IMR-90 (cell line): ENCODE measurements at regions not wholly inside any gene's neighbourhood (a gene's known extent, or its start where the extent isn't known, plus 50 kb on each side); places are given as distances from the start of the nearest gene placed in this dataset.

Source experiments
- ATAC-seq: fragments of 200-7000 bp; cut with Tn5 transposase; 2 replicates; pipeline ENCODE4 v1.9.1; 2020; ENCODE audit warnings: low read depth, mild to moderate bottlenecking, moderate library complexity
- BruUV-seq: library from RNA; stranded (reverse); fragments of 400-500 nt; replicated peaks from 2 replicates; lab custom pipeline; 2021; lab: Mats Ljungman, UMichigan
- CTCF ChIA-PET: fragments of 300-600 bp; formaldehyde crosslinking; extraction: SDS; loops from one replicate; lab custom pipeline; 2021; ENCODE audit warnings: antibody characterized with exemption; lab: Yijun Ruan, JAX
- POLR2A ChIA-PET: fragments of 300-600 bp; sonication (Branson Sonifier 250); formaldehyde crosslinking; loops from one replicate; lab custom pipeline; 2022; ENCODE audit warnings: antibody characterized with exemption; ENCODE audit not compliant: unreplicated experiment; lab: Charles Lee
- DNase-seq: peaks from one replicate; pipeline ENCODE4 v3.0.0; 2013
- H2AFZ ChIP-seq: replicated peaks from 2 replicates; pipeline ENCODE3; 2013; ENCODE audit warnings: low read length, mild to moderate bottlenecking; ENCODE audit not compliant: poor library complexity
- H2AK5ac ChIP-seq: 2 replicates; pipeline ENCODE4 v1.6.1; 2013; ENCODE audit warnings: low read depth, low read length, inconsistent platforms
- H2AK9ac ChIP-seq: replicated peaks from 2 replicates; pipeline ENCODE3; 2013; ENCODE audit warnings: mild to moderate bottlenecking, low read depth, low read length, moderate library complexity; ENCODE audit not compliant: poor library complexity
- H2BK120ac ChIP-seq: 2 replicates; pipeline ENCODE4 v1.6.1; 2013; ENCODE audit warnings: low read depth, low read length, inconsistent platforms
- H2BK15ac ChIP-seq: 3 replicates; pipeline ENCODE4 v1.6.1; 2013; ENCODE audit warnings: low read depth, low read length, inconsistent platforms
- H2BK20ac ChIP-seq: 2 replicates; pipeline ENCODE4 v1.6.1; 2013; ENCODE audit warnings: low read depth, mild to moderate bottlenecking, inconsistent platforms, low read length, moderate library complexity
- H2BK5ac ChIP-seq: 2 replicates; pipeline ENCODE4 v1.6.1; 2013; ENCODE audit warnings: mild to moderate bottlenecking, low read depth, low read length, inconsistent platforms; ENCODE audit not compliant: poor library complexity, severe bottlenecking
- H3K14ac ChIP-seq: replicated peaks from 2 replicates; pipeline ENCODE4 v1.6.1; 2013; ENCODE audit warnings: low read depth, low read length, inconsistent platforms
- H3K18ac ChIP-seq: 2 replicates; pipeline ENCODE4 v1.6.1; 2013; ENCODE audit warnings: low read depth, low read length, control low read depth
- H3K23ac ChIP-seq: 2 replicates; pipeline ENCODE4 v1.6.1; 2013; ENCODE audit warnings: low read depth, low read length, inconsistent platforms
- H3K27ac ChIP-seq: 2 replicates; pipeline ENCODE4 v1.5.1; 2013; ENCODE audit warnings: mild to moderate bottlenecking, control low read depth, low read length; ENCODE audit not compliant: insufficient read depth
- H3K27me3 ChIP-seq: 2 replicates; pipeline ENCODE4 v1.6.1; 2013; ENCODE audit warnings: low read length; ENCODE audit not compliant: control insufficient read depth, insufficient read depth
- H3K36me3 ChIP-seq: 2 replicates; pipeline ENCODE4 v1.6.1; 2013; ENCODE audit warnings: low read length, mixed read lengths; ENCODE audit not compliant: control insufficient read depth, insufficient read depth
- H3K4ac ChIP-seq: 2 replicates; pipeline ENCODE4 v1.6.1; 2013; ENCODE audit warnings: low read depth, low read length, inconsistent platforms
- H3K4me1 ChIP-seq: 2 replicates; pipeline ENCODE4 v1.6.1; 2013; ENCODE audit warnings: low read length, mixed read lengths; ENCODE audit not compliant: control insufficient read depth, insufficient read depth
- H3K4me2 ChIP-seq: 2 replicates; pipeline ENCODE4 v1.6.1; 2013; ENCODE audit warnings: low read depth, mild to moderate bottlenecking, control low read depth, low read length, moderate library complexity
- H3K4me3 ChIP-seq: 2 replicates; pipeline ENCODE4 v1.5.1; 2013; ENCODE audit warnings: low read depth, mild to moderate bottlenecking, control low read depth, low read length, moderate library complexity; ENCODE audit not compliant: insufficient read depth
- H3K56ac ChIP-seq: 2 replicates; pipeline ENCODE4 v1.6.1; 2013; ENCODE audit warnings: low read length, inconsistent platforms; ENCODE audit not compliant: insufficient read depth; ENCODE audit errors: extremely low read depth
- H3K79me1 ChIP-seq, 2 experiments: 2 replicates each; pipeline ENCODE4 v1.6.1; 2013; ENCODE audit warnings: low read length in 2 of 2, inconsistent platforms in 1 of 2, low read depth in 1 of 2
- H3K9ac ChIP-seq: 2 replicates; pipeline ENCODE4 v1.6.1; 2013; ENCODE audit warnings: low read depth, low read length, control low read depth
- H3K9me1 ChIP-seq: 2 replicates; pipeline ENCODE4 v1.6.1; 2013; ENCODE audit warnings: low read length, inconsistent platforms; ENCODE audit not compliant: insufficient read depth
- H3K9me3 ChIP-seq: 2 replicates; pipeline ENCODE4 v1.6.1; 2013; ENCODE audit warnings: low read length; ENCODE audit not compliant: control insufficient read depth, insufficient read depth
- H4K20me1 ChIP-seq: 2 replicates; pipeline ENCODE4 v1.6.1; 2013; ENCODE audit warnings: low read length, inconsistent platforms; ENCODE audit not compliant: insufficient read depth
- H4K5ac ChIP-seq: 2 replicates; pipeline ENCODE4 v1.6.1; 2013; ENCODE audit warnings: mild to moderate bottlenecking, low read depth, low read length, control low read depth
- H4K8ac ChIP-seq, 2 experiments: 2 replicates each; pipeline ENCODE4 v1.6.1; 2013; ENCODE audit warnings: low read depth in 2 of 2, low read length in 2 of 2, control low read depth in 1 of 2, inconsistent platforms in 1 of 2
- H4K91ac ChIP-seq: 2 replicates; pipeline ENCODE4 v1.6.1; 2013; ENCODE audit warnings: low read depth, low read length, inconsistent platforms; ENCODE audit not compliant: insufficient read depth
- CEBPB ChIP-seq: IDR thresholded peaks from 2 replicates; pipeline ENCODE4 v1.6.1; 2012; ENCODE audit warnings: low read depth, low read length, improper control_type of control experiment
- RFX5 ChIP-seq: IDR thresholded peaks from 2 replicates; pipeline ENCODE4 v1.8.0; 2012; ENCODE audit warnings: low read depth, mild to moderate bottlenecking, low read length, moderate library complexity
- WGBS, 2 experiments: methylation state at CpG; one replicate each; pipeline versions ENCODE4 v1.1.5 to v1.1.7; 2013; ENCODE audit warnings: missing lambda C conversion rate in 2 of 2; ENCODE audit not compliant: insufficient read length in 1 of 2; ENCODE audit errors: extremely low coverage in 2 of 2; 5-methylcytosine and 5-hydroxymethylcytosine counted together
- dilution Hi-C: fragments of 300-500 bp; cut with HindIII; formaldehyde crosslinking; loops from one replicate; pipeline ENCODE4 v1.14.3; 2018; ENCODE audit warnings: low sequenced_read_pairs; ENCODE audit not compliant: unreplicated experiment
- in situ Hi-C: fragments of 300-500 bp; cut with MboI; formaldehyde crosslinking; loops from 3 replicates; pipeline ENCODE4 v1.14.3; 2019; ENCODE audit warnings: low sequenced_read_pairs, inconsistent platforms, mixed read lengths
- intact Hi-C: fragments of 100-400 bp; cut with micrococcal nuclease; formaldehyde crosslinking; loops from 2 replicates; pipeline ENCODE4 v1.10.0; 2022

DNA sequence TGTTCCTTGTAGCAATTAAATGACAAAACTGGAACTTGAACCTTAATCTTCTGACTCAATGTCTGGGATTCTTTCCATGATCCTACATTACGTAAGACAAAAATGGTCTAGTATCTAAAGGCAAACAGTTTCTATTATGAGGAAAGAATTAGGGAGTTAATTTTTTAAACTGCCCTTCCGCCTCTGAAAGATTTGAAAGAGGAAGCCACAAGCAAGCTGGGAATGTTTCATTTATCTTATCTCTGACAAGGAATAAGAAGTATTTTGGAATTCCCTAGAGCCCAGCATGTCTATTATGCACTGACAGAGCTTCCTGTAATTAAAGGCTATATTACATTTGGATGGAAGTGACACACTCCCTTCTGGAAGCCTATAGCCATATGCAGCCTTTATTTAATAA is 558.8 kb upstream of the CDH2 start:
- ChIA-PET CTCF (no interaction called here), POLR2A (no interaction called here)
- TF ChIP-seq CEBPB (peak; percentile 68), RFX5 (no peak)
- no peak overlapping the region for H2AK9ac ChIP-seq
- no peak overlapping the region for H2AK5ac ChIP-seq
- ATAC-seq, result peak; percentile 87
- no peak overlapping the region for H2BK15ac ChIP-seq
- dilution Hi-C loops (no loop called here), intact Hi-C loops (no loop called here), in situ Hi-C loops (no loop called here)
- H3K9ac ChIP-seq, result no peak overlapping the region
- H2BK5ac ChIP-seq, result no peak overlapping the region
- no peak overlapping the region; the same call in 1 of the 2 replicates for H3K4me2 ChIP-seq
- no peaks in the 10 kb centered on the region for H3K27me3 ChIP-seq
- H3K27ac ChIP-seq, result no peak overlapping the region
- H2AFZ ChIP-seq, result no peak overlapping the region
- no peaks in the 10 kb centered on the region for H4K20me1 ChIP-seq
- H4K8ac ChIP-seq, result no peak overlapping the region
- H3K56ac ChIP-seq, result no peak overlapping the region
- DNase-seq, result peak; percentile 89
- no peak overlapping the region for H3K14ac ChIP-seq
- H2BK20ac ChIP-seq, result no peak overlapping the region
- peaks cover 2% of the 10 kb centered on the region; the same call in 1 of the 2 replicates for H3K4me1 ChIP-seq
- WGBS, 2 experiments, result no CpG with 5 or more reads among the region's 2 CpGs
- H4K91ac ChIP-seq, result no peak overlapping the region
- H4K5ac ChIP-seq, result no peak overlapping the region
- H3K18ac ChIP-seq, result no peak overlapping the region
- no peaks in the 10 kb centered on the region for H3K79me1 ChIP-seq
- no peak overlapping the region for H3K23ac ChIP-seq
- H3K9me1 ChIP-seq, result no peaks in the 10 kb centered on the region
- no peak overlapping the region for H3K4me3 ChIP-seq
- BruUV-seq, result no TSS peak
- no peaks in the 10 kb centered on the region for H3K36me3 ChIP-seq
- H3K9me3 ChIP-seq, result no peaks in the 10 kb centered on the region
- no peak overlapping the region for H3K4ac ChIP-seq
- H2BK120ac ChIP-seq, result no peak overlapping the region
